ENCODE measurements at regions not wholly inside any gene's neighbourhood (a gene's known extent, or its start where the extent isn't known, plus 50 kb on each side); places are given as distances from the start of the nearest gene placed in this dataset.

- peak overlapping the region; percentile 64 for H3K4me3 ChIP-seq (ENCODE audit: low read depth, low read length)
- no peak for DNase-seq (ENCODE audit: low read depth)
Observed at GRCh38 chr3:42014458-42014920, 52.6 kb upstream of the ULK4 start.

GRCh38 chr3:42013691-42014457, 52.0 kb upstream of the ULK4 start:
- no peak for DNase-seq (ENCODE audit: low read depth)
- H3K4me3 ChIP-seq (ENCODE audit: low read depth, low read length), result peak overlapping the region; percentile 64

GRCh38 chr3:42012935-42013690, 51.2 kb upstream of the ULK4 start:
- peak overlapping the region; percentile 64 for H3K4me3 ChIP-seq (ENCODE audit: low read depth, low read length)
- DNase-seq (ENCODE audit: low read depth), result no peak

- no peak for DNase-seq (ENCODE audit: low read depth)
- H3K4me3 ChIP-seq (ENCODE audit: low read depth, low read length), result no peak overlapping the region
Observed at GRCh38 chr3:42012383-42012934, 50.6 kb upstream of the ULK4 start.
